ENCODE measurements at regions not wholly inside any gene's neighbourhood (a gene's known extent, or its start where the extent isn't known, plus 50 kb on each side); places are given as distances from the start of the nearest gene placed in this dataset.

GRCh38 chr12:13523536-13524307 is 327.2 kb downstream of the EMP1 start:
- TF ChIP-seq CTCF (IDR thresholded peaks at IDR 0.05) (no peak), POLR2AphosphoS5 (IDR thresholded peaks at IDR 0.05) (no peak), EP300 (IDR thresholded peaks at IDR 0.05) (no peak)
